Limb (tissue), 2 donors: ENCODE measurements at regions not wholly inside any gene's neighbourhood (a gene's known extent, or its start where the extent isn't known, plus 50 kb on each side); places are given as distances from the start of the nearest gene placed in this dataset.
"Not testable (repeated sequence)": the region's sequence is repeated elsewhere in the genome, so short reads cannot be mapped to it uniquely, and the experiment has no call there.

Experiments
- DNase-seq, 2 donors: peaks; one replicate each; pipeline ENCODE4 v3.0.0-alpha.2; 2016; ENCODE audit errors: extremely low spot score in 2 of 2

- DNase-seq = no peak
Measured at GRCh38 chr14:105899071-105899641, 372.8 kb downstream of the TMEM121 start.

- DNase-seq = no peak
Measured at GRCh38 chr14:105899657-105900397, 373.4 kb downstream of the TMEM121 start.

GRCh38 chr14:105900398-105901160 lies 374.2 kb downstream of the TMEM121 start:
- no peak for DNase-seq

- no peak for DNase-seq
Measured at GRCh38 chr14:105901226-105901625, 374.8 kb downstream of the TMEM121 start.

GRCh38 chr14:105902131-105902898 lies 375.9 kb downstream of the TMEM121 start:
- no peak for DNase-seq

GRCh38 chr14:105902899-105903165 lies 376.4 kb downstream of the TMEM121 start:
- DNase-seq = not testable (repeated sequence)

GRCh38 chr14:105903971-105904370 lies 377.6 kb downstream of the TMEM121 start:
- DNase-seq = no peak

GRCh38 chr14:105904379-105904778 lies 378.0 kb downstream of the TMEM121 start:
- no peak for DNase-seq

GRCh38 chr14:105905456-105905855 lies 379.1 kb downstream of the TMEM121 start:
- DNase-seq = no peak

- DNase-seq = no peak
Measured at GRCh38 chr14:105907276-105907675, 380.9 kb downstream of the TMEM121 start.

GRCh38 chr14:105908006-105908405 lies 381.6 kb downstream of the TMEM121 start:
- DNase-seq = no peak

GRCh38 chr14:105908481-105908911 lies 382.1 kb downstream of the TMEM121 start:
- no peak for DNase-seq

GRCh38 chr14:105909046-105909827 lies 382.9 kb downstream of the TMEM121 start:
- no peak for DNase-seq

- DNase-seq = not testable (repeated sequence)
Measured at GRCh38 chr14:105909828-105910120, 383.4 kb downstream of the TMEM121 start.

- no peak for DNase-seq
Measured at GRCh38 chr14:105910426-105910825, 384.0 kb downstream of the TMEM121 start.

- DNase-seq = no peak
Measured at GRCh38 chr14:105911006-105911847, 384.8 kb downstream of the TMEM121 start.

GRCh38 chr14:105911848-105912292 lies 385.5 kb downstream of the TMEM121 start:
- not testable (repeated sequence) for DNase-seq

- DNase-seq = no peak
Measured at GRCh38 chr14:105912641-105913180, 386.3 kb downstream of the TMEM121 start.

GRCh38 chr14:105913221-105913620 lies 386.8 kb downstream of the TMEM121 start:
- DNase-seq = no peak

GRCh38 chr14:105913861-105914260 lies 387.5 kb downstream of the TMEM121 start:
- DNase-seq = no peak
